Stimulated activated CD8-positive, alpha-beta memory T cell treated with anti-CD3 and anti-CD28 coated beads, Interleukin-12 subunit alpha, Interleukin-12 subunit beta, amount 100 ng/mL, for 24 hours (primary cell): ENCODE measurements at regions not wholly inside any gene's neighbourhood (a gene's known extent, or its start where the extent isn't known, plus 50 kb on each side); places are given as distances from the start of the nearest gene placed in this dataset.

Experiments used
- DNase-seq: peaks from one replicate; pipeline ENCODE4 v3.0.0-alpha.2; 2020; ENCODE audit errors: extremely low read depth

DNA sequence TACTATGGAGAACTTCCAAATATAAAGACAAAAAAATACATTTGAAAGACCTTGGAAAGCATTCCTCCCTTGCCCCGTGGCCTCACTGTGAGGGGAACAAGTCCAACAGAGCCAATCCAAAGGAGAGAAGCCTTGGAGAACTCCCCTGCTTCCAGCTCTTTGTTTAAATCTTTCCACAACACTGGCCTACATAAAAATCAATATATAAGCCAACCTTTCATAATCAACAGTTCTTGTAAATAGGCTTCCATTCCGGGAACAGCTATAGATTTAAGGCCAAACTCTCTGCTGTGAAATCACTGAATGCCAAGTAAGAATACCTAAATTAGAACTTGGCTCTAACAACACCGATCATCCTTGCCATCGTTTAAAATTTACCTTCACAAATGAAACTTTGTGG, 242.1 kb downstream of the HACE1 start:
- DNase-seq: no peak

DNA sequence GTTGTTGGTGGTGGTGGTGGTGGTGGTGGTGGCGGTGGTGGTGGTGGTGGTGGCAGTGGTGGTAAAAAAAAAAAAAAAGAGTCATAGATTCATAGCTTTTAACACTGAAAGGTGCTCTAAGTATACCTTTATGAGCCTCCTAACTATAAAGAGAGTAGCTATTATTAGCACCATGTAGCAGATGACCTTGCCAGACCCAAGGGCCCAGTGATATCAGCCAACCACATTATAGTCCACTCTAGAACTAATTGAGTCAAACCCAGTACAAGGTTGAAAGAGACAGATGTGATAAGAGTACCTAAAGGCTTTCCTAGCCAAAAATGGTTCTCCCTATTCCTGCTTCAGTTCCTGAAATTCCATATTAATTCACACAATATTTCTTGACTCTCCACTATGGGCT, 245.3 kb downstream of the HACE1 start:
- DNase-seq: no peak

DNA sequence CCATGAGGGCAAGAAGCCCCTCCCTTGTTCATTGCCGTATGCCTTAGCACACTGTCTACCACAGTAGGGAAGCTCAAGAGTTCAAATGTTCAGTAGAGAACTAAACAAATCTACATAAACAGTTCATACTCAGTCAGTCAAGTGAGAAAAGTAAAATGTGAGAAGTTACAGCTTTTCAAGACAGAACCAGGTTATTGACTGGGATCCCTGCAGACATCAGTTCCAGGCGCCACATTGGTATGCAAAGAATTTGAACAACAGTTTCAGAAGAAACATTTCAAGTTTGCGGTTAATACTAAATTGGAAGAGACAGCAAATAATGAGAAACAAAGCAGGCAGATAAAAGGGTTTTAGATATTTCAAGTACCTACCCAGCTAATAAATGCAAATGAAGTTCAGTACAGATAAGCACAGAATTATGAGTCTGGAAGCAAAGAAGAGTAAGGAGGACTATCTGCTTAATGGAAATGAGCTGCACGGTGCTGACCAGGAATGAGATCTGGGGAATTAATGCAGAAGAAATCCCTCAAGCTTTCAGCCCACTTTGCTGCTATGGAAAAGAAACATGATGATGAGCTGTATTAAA, 246.2 kb downstream of the HACE1 start:
- no peak for DNase-seq

DNA sequence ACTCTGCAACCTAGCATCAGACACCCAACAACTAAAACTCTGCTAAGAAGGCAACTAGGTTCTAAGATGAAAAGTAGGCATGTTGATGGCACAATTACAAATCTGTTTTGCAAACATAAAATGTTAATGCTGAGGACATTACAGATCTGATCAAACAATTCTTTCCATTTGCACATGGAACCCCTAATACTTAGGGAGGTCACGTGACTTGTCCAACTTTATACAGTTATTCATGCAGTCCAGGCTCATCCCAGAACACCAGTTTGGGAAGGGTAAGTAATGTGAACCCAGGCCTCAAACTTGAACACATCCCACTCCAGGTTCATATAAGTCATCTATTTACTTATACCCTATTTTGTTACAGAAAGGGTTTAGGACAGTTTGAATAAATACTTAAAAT, 247.2 kb downstream of the HACE1 start:
- DNase-seq: no peak

DNA sequence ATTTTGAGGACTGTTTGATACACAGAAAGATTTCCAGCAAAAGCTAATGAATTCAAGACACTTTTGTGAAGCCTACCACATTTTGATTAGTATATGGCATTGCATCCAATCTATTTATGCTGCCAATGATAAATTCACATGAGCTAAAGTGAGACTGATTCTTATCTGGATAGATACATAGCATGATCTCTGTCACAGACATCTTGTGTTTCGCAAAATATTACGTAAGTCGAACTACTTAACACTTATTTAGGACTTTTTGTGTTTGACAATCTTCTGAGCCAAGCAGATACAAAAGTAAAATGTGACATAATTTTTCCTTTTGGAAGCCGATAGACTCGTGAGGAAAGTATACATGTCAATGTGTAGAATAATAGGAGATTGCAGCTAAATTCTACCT, 251.6 kb downstream of the HACE1 start:
- DNase-seq: no peak

DNA sequence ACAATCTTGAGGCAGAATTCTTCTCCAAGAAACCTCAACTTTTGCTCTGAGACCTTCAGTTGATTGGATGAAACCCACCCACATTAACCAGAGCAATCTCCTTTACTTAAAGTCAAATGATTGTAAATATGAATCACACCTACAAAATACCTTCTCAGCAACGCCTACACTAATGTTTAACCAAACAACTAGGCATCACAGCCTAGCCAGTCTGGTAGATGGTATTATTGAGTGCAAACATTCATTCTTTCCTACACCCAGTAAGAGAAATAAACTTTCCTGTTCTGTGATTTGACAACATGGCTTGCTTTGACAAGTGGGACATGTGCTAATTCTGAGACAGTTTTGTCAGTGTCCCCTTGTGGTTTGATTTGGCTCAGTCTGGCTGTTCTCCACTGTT, 252.2 kb downstream of the HACE1 start:
- DNase-seq: no peak

DNA sequence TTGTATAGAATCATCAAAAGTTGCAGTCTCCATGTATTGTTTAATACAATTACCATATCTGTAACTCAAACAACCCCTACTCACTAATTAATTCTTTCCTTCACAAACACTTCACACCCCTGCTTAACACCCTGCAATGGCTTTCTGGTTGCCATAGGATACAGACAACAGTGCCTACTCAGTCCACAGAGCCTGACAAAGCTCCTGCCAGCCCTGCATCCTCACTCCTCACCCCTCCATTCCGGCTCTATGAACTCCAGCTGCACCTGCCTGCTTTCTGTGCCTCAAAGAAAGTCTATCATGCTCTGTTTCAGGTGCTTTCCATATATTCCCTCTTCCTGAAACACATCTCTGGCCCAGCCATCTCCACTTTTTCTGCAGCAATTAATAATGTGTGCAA, 253.4 kb downstream of the HACE1 start:
- no peak for DNase-seq

DNA sequence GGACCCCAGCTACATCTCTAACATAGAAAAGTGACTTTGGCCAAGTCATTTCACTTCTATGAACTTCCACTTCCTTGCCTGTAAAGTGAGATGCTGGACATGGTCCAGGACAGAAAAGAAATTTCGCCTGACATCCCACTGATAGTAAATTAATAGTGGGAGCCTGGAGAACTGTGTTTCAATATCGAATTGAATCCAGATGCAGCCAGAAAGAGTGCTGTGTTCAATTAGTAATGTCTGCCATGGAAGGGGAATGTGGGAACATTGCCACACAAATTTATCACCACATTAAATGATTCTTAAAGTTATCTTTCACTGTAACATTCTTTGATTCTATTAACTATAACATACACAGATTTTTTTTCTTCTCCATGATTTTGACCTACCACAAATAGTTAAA, 255.0 kb downstream of the HACE1 start:
- DNase-seq: no peak

DNA sequence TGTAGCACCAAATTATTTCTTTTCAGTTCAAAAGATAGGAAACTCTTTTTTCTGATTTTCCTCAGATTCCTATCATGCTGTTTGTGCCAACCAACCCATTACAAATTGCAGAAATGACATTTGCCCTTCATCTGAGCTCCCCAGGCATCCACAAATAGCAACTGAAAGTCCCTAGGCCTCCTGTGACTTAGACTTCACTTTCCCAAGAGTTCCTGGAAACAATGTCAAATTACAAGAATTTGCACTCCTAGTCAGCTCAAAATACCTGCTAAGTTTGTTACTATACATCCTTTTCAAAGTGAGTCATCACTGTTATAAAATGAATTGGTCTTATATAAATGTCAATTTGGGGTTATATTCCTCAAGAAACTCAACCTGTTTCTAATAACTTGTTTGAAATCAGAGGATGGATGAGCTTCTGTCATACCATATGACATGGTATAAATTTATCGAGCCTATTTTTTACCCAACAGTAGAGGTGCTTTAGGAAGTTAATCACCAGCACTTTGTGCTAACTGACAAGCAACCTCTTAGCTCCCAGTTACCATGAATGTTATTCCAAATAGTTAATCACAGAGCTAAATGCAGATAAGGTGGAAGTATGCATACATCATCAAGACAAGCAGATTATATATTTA, 256.5 kb downstream of the HACE1 start:
- no peak for DNase-seq

DNA sequence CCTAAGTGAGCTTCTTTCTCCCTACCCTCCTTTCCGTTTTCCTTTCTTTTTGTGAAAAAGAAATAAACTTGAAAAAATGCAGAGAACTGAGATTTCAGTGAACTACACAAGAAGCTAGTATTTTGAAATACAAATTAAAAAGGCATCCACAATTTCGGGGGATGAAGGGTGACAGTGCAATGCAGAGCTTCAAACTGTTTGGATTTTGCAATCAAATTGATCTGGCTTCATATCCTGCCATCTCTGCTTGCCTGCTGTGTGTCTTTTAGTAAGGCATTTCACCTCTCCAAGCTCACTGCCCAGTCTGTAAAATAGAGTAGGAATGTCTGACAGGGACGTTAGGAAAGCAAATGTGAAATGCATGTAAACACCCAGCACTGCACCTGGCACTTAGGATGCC, 258.0 kb downstream of the HACE1 start:
- DNase-seq: no peak

DNA sequence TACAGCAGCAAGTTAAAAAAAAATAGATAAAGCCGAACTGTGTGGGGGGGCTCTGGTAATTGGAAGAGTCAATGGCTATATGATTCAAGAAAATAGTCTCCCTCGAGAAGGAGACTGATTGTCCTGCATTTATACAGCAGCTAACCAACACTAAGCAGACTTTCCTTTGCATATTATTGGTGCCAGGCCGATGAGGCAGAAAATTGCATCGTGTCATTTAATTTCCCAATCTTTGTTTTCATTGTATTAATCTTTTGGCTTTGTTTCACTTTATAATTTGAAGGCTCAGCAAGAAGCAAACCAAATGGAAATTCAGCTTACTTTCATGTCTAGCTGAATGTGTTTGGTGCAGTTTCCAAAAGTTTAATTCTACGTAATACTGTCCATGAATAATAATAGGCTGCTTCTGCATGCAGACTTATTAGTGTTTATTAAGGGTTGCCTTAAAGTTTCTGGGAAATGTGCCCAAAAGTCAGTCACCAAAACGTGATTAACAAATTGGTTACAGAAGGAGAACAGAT, 258.5 kb downstream of the HACE1 start:
- no peak for DNase-seq

DNA sequence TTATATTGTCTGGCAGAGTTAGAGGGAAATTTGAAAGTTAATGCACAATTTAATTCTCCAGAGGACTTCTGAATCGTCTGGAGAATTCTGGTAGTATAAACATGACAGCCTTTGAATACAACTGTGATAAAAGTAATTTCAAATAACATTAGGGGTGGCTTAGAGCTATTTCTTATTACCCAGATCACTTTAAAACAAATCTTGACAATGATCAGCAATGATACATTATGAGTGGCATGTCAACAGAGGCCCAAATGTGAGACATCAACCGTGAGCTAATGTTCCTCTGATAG, 259.1 kb downstream of the HACE1 start:
- DNase-seq: no peak

DNA sequence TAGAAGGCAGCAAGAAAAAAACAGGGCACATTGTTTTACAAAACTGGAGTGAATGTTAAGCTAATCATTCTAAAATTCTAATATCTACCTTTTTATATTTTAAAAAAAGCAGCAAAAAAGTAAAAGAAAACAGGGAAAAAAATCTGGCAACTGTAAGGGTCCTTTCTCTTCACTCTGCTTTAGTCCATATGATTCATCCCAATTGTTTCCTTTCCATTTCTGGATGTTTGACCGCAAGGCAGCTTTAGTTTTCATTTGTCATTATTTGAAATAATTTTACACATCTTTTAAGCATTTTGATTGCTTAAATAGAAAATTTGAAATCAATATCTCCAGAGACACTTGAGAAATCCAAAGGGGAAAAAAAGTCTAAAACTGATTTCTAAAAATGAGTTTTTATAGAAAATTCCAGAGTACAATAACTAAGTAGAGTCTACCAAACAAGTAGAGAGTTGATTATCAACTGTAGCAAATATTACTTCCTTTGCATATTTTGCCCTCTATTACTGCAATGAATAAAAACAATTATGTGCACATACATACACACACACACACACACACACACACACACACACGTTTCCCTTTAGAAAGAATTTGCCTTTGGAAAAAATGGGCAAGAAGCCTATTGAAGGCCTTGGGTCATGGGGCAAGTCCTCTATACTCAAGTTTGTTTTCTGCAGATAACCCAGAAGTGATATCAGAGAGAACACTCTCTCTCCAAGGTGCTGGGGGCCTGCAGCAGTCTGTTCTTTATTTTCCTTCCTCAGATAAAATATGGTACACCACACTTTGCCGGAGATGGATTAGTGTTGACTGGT, 259.7 kb downstream of the HACE1 start:
- no peak for DNase-seq

DNA sequence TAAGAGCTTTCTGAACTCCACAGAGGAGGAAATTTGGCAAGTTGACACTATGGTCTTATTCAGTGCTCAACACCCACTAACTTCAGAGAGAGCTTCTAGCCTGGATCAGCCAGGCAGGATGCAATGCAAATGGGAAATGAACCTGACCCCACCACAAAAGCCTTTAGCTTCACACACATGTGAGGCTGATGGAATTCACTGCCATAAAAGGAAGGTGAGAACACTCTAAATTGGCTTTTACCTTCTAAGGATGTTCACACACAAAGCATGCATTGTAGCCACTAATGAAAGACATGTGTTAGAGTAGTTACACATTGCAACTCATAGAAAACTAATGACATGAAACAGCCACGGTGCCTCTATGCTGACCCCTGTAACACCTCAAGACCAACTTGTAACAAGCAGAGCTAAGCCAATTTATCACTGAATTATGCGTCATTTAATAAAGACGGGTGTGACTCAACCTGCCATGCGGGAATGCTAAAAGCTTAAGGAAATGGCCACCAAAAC, 262.1 kb downstream of the HACE1 start:
- no peak for DNase-seq

DNA sequence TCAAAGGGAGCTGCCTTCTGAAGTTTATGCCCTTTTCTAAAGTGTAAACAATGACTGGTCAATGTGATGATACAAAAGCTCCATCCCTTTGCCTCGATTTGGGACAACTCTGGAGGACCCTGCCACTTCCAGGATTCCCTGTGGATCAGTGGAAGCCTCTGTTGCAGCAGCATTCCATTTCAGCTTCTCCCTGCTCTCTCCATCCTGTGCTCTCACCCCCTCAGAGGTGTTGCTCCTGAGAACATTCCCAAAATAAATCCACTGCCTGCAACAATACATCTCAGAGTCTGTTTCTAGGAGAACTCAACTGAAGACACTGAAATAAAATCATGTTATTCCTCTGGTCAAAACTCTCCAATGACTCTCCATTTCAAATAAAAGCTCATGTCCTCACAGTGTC, 263.6 kb downstream of the HACE1 start:
- no peak for DNase-seq

DNA sequence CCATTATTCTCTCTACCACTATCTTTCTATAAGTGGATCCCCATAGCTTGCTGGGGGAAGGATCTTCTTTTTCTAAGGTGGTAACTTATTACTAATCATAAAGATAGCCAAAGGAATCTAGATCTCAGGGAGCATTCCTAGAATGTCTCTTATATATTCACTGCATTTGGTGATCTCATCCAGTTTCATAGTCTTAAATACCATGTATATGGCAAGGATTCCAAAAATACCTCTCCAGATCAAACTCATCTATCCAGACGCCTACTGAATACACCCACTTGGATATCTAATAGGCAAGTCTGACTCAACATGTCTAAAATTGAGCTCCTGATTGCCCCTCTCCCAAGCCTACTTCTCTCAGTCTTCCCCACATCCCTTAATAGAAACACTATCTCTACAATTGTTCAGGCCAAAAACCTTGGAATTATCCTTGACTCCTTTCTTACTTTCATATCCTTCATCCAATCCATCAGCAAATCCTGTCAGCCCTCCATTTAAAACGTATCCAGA, 264.4 kb downstream of the HACE1 start:
- no peak for DNase-seq

DNA sequence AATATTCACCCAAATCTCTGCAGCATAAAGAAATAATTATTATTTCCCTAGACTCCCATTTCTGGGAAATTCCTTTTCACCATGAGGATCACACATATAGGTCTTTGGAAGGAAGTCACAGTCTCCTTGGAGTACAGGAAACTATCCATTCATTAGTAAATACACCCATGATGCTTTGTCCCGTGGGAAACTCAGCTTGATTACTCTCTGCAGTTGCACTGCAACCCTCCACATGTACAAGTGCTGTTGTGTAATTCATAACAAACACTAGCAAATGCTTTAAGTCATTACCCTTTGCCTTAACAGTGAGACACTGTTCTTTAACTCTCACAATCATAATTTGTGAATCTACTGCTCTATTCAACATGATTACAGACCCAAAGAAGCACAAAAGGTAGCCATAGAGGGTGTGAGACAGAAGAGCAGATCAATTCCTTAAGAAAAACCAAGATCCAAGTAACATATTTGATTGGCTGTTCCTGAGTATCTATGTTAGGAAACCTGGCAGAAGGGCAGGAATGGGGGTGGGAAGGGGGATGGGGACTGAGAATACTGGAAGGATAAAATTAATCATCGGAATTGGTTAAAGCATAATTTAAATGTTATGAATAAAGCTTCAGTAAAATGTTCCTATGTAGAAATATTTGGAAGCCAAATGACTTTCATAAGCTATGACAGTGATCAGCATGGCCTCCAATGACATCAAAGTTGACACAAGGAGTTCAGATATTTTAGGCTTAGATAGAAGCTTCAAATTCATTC, 268.0 kb downstream of the HACE1 start:
- no peak for DNase-seq

DNA sequence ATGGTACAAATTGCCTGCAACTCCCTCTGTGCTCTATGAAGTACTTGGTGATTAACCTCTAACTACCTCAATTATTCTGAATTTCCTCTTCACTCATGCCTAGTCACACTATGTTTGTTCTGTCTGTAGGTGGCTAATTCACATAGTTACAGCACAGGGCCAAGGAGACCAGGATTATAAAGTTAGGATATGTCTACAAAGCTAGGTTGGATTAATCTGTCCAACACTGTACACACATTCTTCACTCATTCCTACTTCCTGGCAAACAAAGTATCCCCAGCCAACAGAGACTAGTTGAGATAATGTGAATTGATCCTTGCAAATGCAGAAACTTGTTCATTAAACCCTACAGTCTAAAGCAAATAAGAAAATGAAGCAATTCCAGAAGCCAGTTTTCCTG, 269.8 kb downstream of the HACE1 start:
- DNase-seq: no peak

DNA sequence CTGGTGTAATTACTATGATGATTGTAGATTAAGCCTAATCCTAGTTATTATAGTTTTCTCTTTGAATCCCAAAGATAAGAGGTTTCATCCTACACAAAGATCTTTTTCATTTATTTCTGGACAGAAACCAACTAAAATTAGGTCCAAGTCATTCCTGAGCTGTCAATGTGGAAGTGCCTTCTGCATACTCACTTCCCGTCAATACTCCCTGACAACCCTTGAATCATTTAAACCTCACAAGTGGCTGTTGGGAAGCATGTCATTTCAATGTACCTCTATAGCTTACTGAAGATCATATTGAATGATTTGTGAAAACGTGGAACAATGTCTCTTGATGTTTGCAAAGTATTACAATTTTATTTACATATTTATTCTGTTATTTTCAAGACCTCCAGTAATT, 274.1 kb downstream of the HACE1 start:
- no peak for DNase-seq

DNA sequence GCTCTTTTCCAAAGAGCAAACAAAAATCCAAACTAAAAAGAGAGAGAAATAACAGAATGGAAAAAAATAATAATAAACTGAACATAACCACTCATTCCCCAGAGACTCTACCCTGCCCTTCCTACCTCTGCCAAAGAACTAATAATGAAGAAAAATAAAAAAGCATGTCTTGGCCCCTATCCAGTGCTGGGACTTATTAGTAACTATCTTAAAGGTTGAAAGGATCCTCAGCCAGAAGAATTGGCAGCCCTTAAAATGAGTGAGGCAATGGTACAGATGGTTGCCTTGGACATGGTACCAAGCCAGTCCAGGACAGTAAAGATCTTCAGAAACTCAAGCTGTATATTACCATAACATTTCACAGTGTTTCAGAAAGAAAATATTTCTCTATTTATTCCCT, 279.3 kb downstream of the HACE1 start:
- DNase-seq: no peak

DNA sequence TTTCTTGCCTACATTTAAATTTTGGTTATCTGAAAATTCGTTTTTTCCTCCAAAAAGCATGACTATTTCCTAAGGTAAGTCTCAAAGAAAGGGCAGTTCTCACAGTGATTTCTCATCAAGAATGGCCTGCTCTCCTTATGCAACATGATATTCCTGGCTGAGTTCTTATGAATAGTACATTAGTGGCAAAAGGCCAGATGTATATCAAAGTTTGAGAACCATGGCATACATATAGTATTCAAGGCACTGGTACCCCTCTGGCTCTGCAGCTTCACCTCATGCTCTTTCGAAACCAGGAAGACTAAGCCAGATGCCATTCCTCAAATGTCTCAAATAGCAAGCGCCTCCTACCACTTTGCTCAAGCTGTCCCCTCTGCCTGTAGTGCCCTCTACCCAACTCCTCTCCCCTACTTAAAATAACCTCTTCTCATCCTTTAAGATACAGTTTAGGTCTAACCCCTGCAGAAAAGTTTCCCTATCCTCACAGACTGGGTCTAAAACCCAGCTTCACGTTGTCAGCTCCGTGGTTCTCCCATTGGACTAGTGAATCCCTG, 280.3 kb downstream of the HACE1 start:
- DNase-seq: no peak

DNA sequence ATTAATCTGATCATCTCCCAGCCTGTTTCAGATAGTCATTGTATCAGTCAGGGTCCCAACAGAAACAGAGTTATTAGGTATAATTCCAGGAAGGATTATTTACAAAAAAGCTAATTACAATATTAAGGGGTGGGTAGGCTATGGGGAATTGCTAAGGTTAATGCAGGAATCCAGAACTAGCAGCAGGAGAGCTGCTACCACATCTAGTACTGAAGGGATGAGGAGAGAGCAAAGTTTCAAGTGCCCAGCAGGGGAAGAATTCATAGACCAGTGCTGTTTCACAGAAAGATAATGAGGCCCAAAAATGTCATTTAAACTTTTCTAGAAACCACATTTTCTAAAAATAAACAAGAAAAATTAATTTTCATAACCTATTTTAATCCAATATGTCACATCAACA, 284.2 kb downstream of the HACE1 start:
- no peak for DNase-seq
